ENCODE measurements at regions not wholly inside any gene's neighbourhood (a gene's known extent, or its start where the extent isn't known, plus 50 kb on each side); places are given as distances from the start of the nearest gene placed in this dataset.

GRCh38 chr12:43267818-43268217 is 284.2 kb downstream of the ADAMTS20 start:
- Histone ChIP-seq H3K27me3 (no peaks in the 10 kb centered on the region), H3K4me1 (peaks cover 13% of the 10 kb centered on the region), H3K9me3 (no peaks in the 10 kb centered on the region), H3K36me3 (no peaks in the 10 kb centered on the region), H3K27ac (no peak overlapping the region), H3K4me3 (no peak overlapping the region)
- no peak for DNase-seq (ENCODE audit: extremely low spot score in 2 of 2)
- TF ChIP-seq POLR2AphosphoS5 (IDR thresholded peaks at IDR 0.05; ENCODE audit: insufficient read depth in 1 of 2, low read depth in 1 of 2) = no peak
- no peak for TF ChIP-seq CTCF (IDR thresholded peaks at IDR 0.05)
- no peak for TF ChIP-seq POLR2A (IDR thresholded peaks at IDR 0.05)
- intact Hi-C loops (cut with DNase I) = no loop called here

GRCh38 chr12:43261701-43262100 is 290.3 kb downstream of the ADAMTS20 start:
- Histone ChIP-seq H3K27ac (no peak overlapping the region), H3K4me3 (no peak overlapping the region), H3K36me3 (no peaks in the 10 kb centered on the region), H3K27me3 (no peaks in the 10 kb centered on the region), H3K9me3 (no peaks in the 10 kb centered on the region), H3K4me1 (no peaks in the 10 kb centered on the region)
- no peak for DNase-seq (ENCODE audit: extremely low spot score in 2 of 2)
- intact Hi-C loops (cut with DNase I) = no loop called here
- TF ChIP-seq POLR2AphosphoS5 (IDR thresholded peaks at IDR 0.05; ENCODE audit: insufficient read depth in 1 of 2, low read depth in 1 of 2) (no peak), POLR2A (IDR thresholded peaks at IDR 0.05) (no peak), CTCF (IDR thresholded peaks at IDR 0.05) (no peak)

- Histone ChIP-seq H3K27ac (no peak overlapping the region), H3K4me1 (no peaks in the 10 kb centered on the region), H3K27me3 (no peaks in the 10 kb centered on the region), H3K9me3 (no peaks in the 10 kb centered on the region), H3K4me3 (no peak overlapping the region), H3K36me3 (no peaks in the 10 kb centered on the region)
- DNase-seq (ENCODE audit: extremely low spot score in 2 of 2) = no peak
- intact Hi-C loops (cut with DNase I) = no loop called here
- no peak for TF ChIP-seq CTCF (IDR thresholded peaks at IDR 0.05)
- no peak for TF ChIP-seq POLR2A (IDR thresholded peaks at IDR 0.05)
- no peak for TF ChIP-seq POLR2AphosphoS5 (IDR thresholded peaks at IDR 0.05; ENCODE audit: insufficient read depth in 1 of 2, low read depth in 1 of 2)
These were observed 296.4 kb downstream of the ADAMTS20 start for GRCh38 chr12:43255522-43256111.

- Histone ChIP-seq H3K36me3 (no peaks in the 10 kb centered on the region), H3K9me3 (no peaks in the 10 kb centered on the region), H3K4me1 (no peaks in the 10 kb centered on the region), H3K27ac (no peak overlapping the region), H3K27me3 (no peaks in the 10 kb centered on the region), H3K4me3 (no peak overlapping the region)
- DNase-seq (ENCODE audit: extremely low spot score in 2 of 2) = no peak
- intact Hi-C loops (cut with DNase I) = no loop called here
- no peak for TF ChIP-seq POLR2AphosphoS5 (IDR thresholded peaks at IDR 0.05; ENCODE audit: insufficient read depth in 1 of 2, low read depth in 1 of 2)
- TF ChIP-seq POLR2A (IDR thresholded peaks at IDR 0.05) = no peak
- TF ChIP-seq CTCF (IDR thresholded peaks at IDR 0.05) = no peak
These were observed 299.4 kb downstream of the ADAMTS20 start for GRCh38 chr12:43252585-43252984.

- intact Hi-C loops (cut with DNase I) = no loop called here
- TF ChIP-seq POLR2A (IDR thresholded peaks at IDR 0.05) (no peak), POLR2AphosphoS5 (IDR thresholded peaks at IDR 0.05; ENCODE audit: insufficient read depth in 1 of 2, low read depth in 1 of 2) (no peak), CTCF (IDR thresholded peaks at IDR 0.05) (no peak)
- H3K9me3 ChIP-seq = no peaks in the 10 kb centered on the region
- H3K27ac ChIP-seq = no peak overlapping the region
- no peaks in the 10 kb centered on the region for H3K4me1 ChIP-seq
- no peak overlapping the region for H3K4me3 ChIP-seq
- no peaks in the 10 kb centered on the region for H3K36me3 ChIP-seq
- no peaks in the 10 kb centered on the region for H3K27me3 ChIP-seq
- DNase-seq (ENCODE audit: extremely low spot score in 2 of 2) = no peak
These were observed 306.1 kb downstream of the ADAMTS20 start for GRCh38 chr12:43245947-43246346.

Measured in vagina (tissue), 2 donors.